Ovary (tissue), 7 donors: ENCODE measurements at regions not wholly inside any gene's neighbourhood (a gene's known extent, or its start where the extent isn't known, plus 50 kb on each side); places are given as distances from the start of the nearest gene placed in this dataset.
"Not testable (repeated sequence)": the region's sequence is repeated elsewhere in the genome, so short reads cannot be mapped to it uniquely, and the experiment has no call there.

Experiments
- DNase-seq, 5 donors: peaks; one replicate each; pipeline ENCODE4 v3.0.0-alpha.2; 2019 to 2020
- H3K27ac ChIP-seq, 2 donors: fragments of 200-600 bp; one replicate each; pipeline versions ENCODE4 v1.5.1 to v1.8.0; 2019 to 2022
- H3K27me3 ChIP-seq: fragments of 200-600 bp; one replicate; pipeline ENCODE4 v1.8.0; 2022
- H3K36me3 ChIP-seq: fragments of 200-600 bp; sonication (generic); one replicate; pipeline ENCODE4 v1.5.1; 2019
- H3K4me1 ChIP-seq: one replicate; pipeline ENCODE4 v1.8.1; 2013; ENCODE audit warnings: mild to moderate bottlenecking, moderate library complexity; ENCODE audit not compliant: insufficient read depth
- H3K4me3 ChIP-seq: fragments of 200-600 bp; sonication (generic); one replicate; pipeline ENCODE4 v1.5.1; 2017
- H3K9me3 ChIP-seq, 2 donors: fragments of 200-600 bp in 1 of 2; sonication (generic) in 1 of 2; one replicate each; pipeline versions ENCODE4 v1.5.1 to v1.8.1; 2013 to 2019; ENCODE audit warnings: mild to moderate bottlenecking in 1 of 2, moderate library complexity in 1 of 2
- CTCF ChIP-seq, 3 donors: fragments of 450-650 bp in 2 of 3; fragments of 200-600 bp in 1 of 3; IDR thresholded peaks; one replicate each; pipeline versions ENCODE4 v1.5.1 to v1.8.0; 2016 to 2022; ENCODE audit warnings: antibody characterized with exemption in 3 of 3, mild to moderate bottlenecking in 1 of 3
- EP300 ChIP-seq: sonication (generic); formaldehyde crosslinking; IDR thresholded peaks from one replicate; pipeline ENCODE4 v1.6.1; 2017; ENCODE audit warnings: antibody characterized with exemption
- POLR2A ChIP-seq: fragments of 450-650 bp; IDR thresholded peaks from one replicate; pipeline ENCODE4 v1.6.1; 2017; ENCODE audit warnings: antibody characterized with exemption, mild to moderate bottlenecking, moderate library complexity
- WGBS, 3 donors: extraction: QIAGEN DNeasy Blood & Tissue Kit in 1 of 3; methylation state at CpG; one replicate each; pipeline versions ENCODE4 v1.1.5 to v1.1.7; 2013 to 2017; 5-methylcytosine and 5-hydroxymethylcytosine counted together
- intact Hi-C, 4 donors: fragments of 100-400 bp; cut with DNase I; formaldehyde crosslinking; loops; one replicate each; pipeline versions ENCODE4 v1.11.0 to v1.15.1; 2022 to 2023
- donor health status: DM: no; HTN: no; CAD: no; lungs with moderate emphysema.
- donor health status: DM: no; HTN: no; CAD: no.
- donor health status: Bipolar disorder and iron deficiency.
- donor health status: DM: no; HTN: no; CAD: no.
- donor health status: DM: yes; HTN: yes; CAD: no.

- Histone ChIP-seq H3K27ac (no peak overlapping the region), H3K27me3 (no peaks in the 10 kb centered on the region), H3K36me3 (no peaks in the 10 kb centered on the region), H3K4me1 (no peaks in the 10 kb centered on the region), H3K4me3 (no peak overlapping the region), H3K9me3 (no peaks in the 10 kb centered on the region)
- WGBS, 3 donors, result 74 to 75% (median 75%) methylated on average over 7 of the region's 7 CpGs
- no peak for TF ChIP-seq CTCF (IDR thresholded peaks at IDR 0.05)
- TF ChIP-seq POLR2A, result no peak
- no peak for TF ChIP-seq EP300
- DNase-seq, result no peak
- intact Hi-C loops, result loop anchor here in 1 of 4 donors (10.0 kb wide), 1 partner anchor 266 kb away; the partner anchor contains the start of gene RBPJ
These were observed 144.5 kb downstream of the SMIM20 start for GRCh38 chr4:26058537-26058936.

- Histone ChIP-seq H3K36me3 (no peaks in the 10 kb centered on the region), H3K27me3 (no peaks in the 10 kb centered on the region), H3K27ac (no peak overlapping the region), H3K9me3 (no peaks in the 10 kb centered on the region), H3K4me3 (no peak overlapping the region), H3K4me1 (no peaks in the 10 kb centered on the region)
- intact Hi-C loops, result loop anchor here in 1 of 4 donors (10.0 kb wide), 1 partner anchor 265 kb away; the partner anchor contains the start of gene RBPJ
- DNase-seq, result no peak
- TF ChIP-seq POLR2A, result no peak
- WGBS, 3 donors, result 92 to 97% (median 95%) methylated on average over 5 of the region's 5 CpGs
These were observed 145.6 kb downstream of the SMIM20 start for GRCh38 chr4:26059391-26060154.

- 89 to 90% (median 90%) methylated on average over 3 of the region's 3 CpGs for WGBS, 3 donors
- no peak for TF ChIP-seq POLR2A
- TF ChIP-seq EP300, result no peak
- no peak for TF ChIP-seq CTCF (IDR thresholded peaks at IDR 0.05)
- H3K9me3 ChIP-seq, result no peaks in the 10 kb centered on the region
- no peak overlapping the region for H3K27ac ChIP-seq
- DNase-seq, result no peak
- intact Hi-C loops, result no loop called here
- no peak overlapping the region for H3K4me3 ChIP-seq
- H3K4me1 ChIP-seq, result no peaks in the 10 kb centered on the region
- H3K27me3 ChIP-seq, result no peaks in the 10 kb centered on the region
- no peaks in the 10 kb centered on the region for H3K36me3 ChIP-seq
These were observed 146.3 kb downstream of the SMIM20 start for GRCh38 chr4:26060286-26060685.

GRCh38 chr4:26061248-26061986, 147.4 kb downstream of the SMIM20 start:
- no peaks in the 10 kb centered on the region for H3K27me3 ChIP-seq
- H3K36me3 ChIP-seq, result no peaks in the 10 kb centered on the region
- H3K9me3 ChIP-seq, result no peaks in the 10 kb centered on the region
- intact Hi-C loops, result no loop called here
- no peak for DNase-seq
- TF ChIP-seq POLR2A (no peak), EP300 (no peak), CTCF (IDR thresholded peaks at IDR 0.05) (no peak)
- 69 to 76% (median 70%) methylated on average over 7 of the region's 7 CpGs for WGBS, 3 donors
- no peak overlapping the region for H3K27ac ChIP-seq
- no peaks in the 10 kb centered on the region for H3K4me1 ChIP-seq
- no peak overlapping the region for H3K4me3 ChIP-seq

- TF ChIP-seq EP300 (no peak), POLR2A (no peak), CTCF (IDR thresholded peaks at IDR 0.05) (no peak)
- intact Hi-C loops, result no loop called here
- 52 to 66% (median 64%) methylated on average over 2 of the region's 2 CpGs for WGBS, 3 donors
These were observed 148.2 kb downstream of the SMIM20 start for GRCh38 chr4:26062215-26062614.

GRCh38 chr4:26064009-26064408, 150.0 kb downstream of the SMIM20 start:
- H3K4me1 ChIP-seq, result not testable (repeated sequence)

More at GRCh38 chr4:26062215-26062614, 148.2 kb downstream of the SMIM20 start:
- Histone ChIP-seq H3K4me3 (no peak overlapping the region), H3K9me3 (no peaks in the 10 kb centered on the region), H3K36me3 (no peaks in the 10 kb centered on the region), H3K4me1 (no peaks in the 10 kb centered on the region), H3K27me3 (no peaks in the 10 kb centered on the region), H3K27ac (no peak overlapping the region)
- no peak for DNase-seq

More at GRCh38 chr4:26064009-26064408, 150.0 kb downstream of the SMIM20 start:
- WGBS, 3 donors, result 85 to 93% (median 93%) methylated on average over 19 to 34 of the region's 34 CpGs
- DNase-seq, H3K27me3 ChIP-seq, intact Hi-C loops, H3K9me3 ChIP-seq, H3K27ac ChIP-seq, H3K4me3 ChIP-seq, H3K36me3 ChIP-seq: not testable (repeated sequence)
